ENCODE measurements at regions not wholly inside any gene's neighbourhood (a gene's known extent, or its start where the extent isn't known, plus 50 kb on each side); places are given as distances from the start of the nearest gene placed in this dataset.
A peak's percentile ranks its signal among the peaks of the same experiment; 100 is the strongest.

DNA sequence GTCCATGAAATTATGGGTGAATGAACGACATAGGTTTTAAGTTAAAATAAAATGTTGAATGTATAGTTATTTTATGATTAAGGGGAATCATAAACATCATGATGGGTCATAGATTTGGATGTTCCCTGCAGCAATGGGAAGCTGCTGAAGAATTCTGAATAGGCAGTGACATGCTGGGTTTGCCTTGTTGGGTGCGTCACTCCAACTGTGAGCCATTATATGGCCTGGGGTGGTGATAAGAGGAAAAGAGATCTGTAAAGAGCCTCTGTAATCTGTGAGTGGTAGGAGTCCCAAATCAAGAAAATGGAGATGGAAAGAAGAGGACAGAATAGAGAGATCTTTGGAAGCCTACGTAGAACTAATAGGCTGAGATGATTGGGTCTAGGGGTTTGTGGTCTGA lies 58.1 kb upstream of the GPR26 start:
- Mint-ChIP-seq H3K27me3 (peaks cover 11% of the 10 kb centered on the region), H3K4me1 (ENCODE audit: low read depth) (no peaks in the 10 kb centered on the region), H3K27ac (no peak overlapping the region), H3K36me3 (ENCODE audit: low read depth) (no peaks in the 10 kb centered on the region), H3K4me3 (no peak overlapping the region), H3K9me3 (no peaks in the 10 kb centered on the region)
- POLR2A ChIA-PET = no interaction called here
- CTCF ChIA-PET = no interaction called here
- intact Hi-C loops (cut with micrococcal nuclease) = no loop called here
- no peak for ATAC-seq
- no peak for TF ChIP-seq CTCF (IDR thresholded peaks at IDR 0.05)
- DNase-seq = no peak

DNA sequence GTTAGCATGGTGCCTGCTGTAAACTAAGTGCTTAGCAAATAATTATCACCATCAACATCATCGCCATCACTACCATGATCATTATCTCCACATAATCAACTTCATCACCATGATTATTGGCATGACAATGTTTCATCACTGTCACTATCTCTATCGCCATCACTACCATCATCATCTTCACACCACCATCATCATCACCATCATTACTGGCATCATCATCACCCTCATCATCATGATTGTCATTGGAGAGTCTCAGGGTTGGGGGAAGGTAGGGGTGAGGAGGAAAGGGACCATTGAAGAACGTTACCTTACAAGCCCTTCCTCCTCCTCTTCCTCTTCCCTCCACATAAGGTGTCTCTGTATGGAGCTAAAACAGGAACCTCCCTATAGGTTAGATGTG lies 54.9 kb upstream of the GPR26 start:
- no peak for TF ChIP-seq CTCF (IDR thresholded peaks at IDR 0.05)
- Mint-ChIP-seq H3K27ac (no peak overlapping the region), H3K36me3 (ENCODE audit: low read depth) (no peaks in the 10 kb centered on the region), H3K4me3 (no peak overlapping the region), H3K4me1 (ENCODE audit: low read depth) (no peaks in the 10 kb centered on the region), H3K9me3 (no peaks in the 10 kb centered on the region), H3K27me3 (peaks cover 9% of the 10 kb centered on the region)
- DNase-seq (no peak), ATAC-seq (no peak)
- ChIA-PET CTCF (no interaction called here), POLR2A (no interaction called here)
- intact Hi-C loops (cut with micrococcal nuclease) = no loop called here

DNA sequence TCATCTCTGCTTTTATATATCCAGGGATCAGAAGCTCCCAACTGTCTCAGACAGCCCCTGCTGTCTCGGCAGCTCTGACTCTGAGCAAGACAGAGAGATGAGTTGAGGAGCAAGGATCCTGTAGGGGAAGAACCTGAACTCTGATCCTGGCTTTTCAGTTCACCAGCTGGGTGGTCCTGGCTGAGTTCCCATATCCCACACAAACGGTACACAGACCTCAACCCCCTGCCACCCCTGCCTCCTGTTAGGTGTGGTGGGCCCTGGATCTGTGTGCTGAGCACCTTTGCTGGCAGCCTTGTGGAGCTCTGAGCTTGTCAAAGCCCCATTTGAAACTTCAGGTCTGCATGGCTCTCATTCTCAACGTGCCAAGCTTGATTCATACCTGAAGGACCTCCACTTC lies 54.3 kb upstream of the GPR26 start:
- CTCF ChIA-PET = no interaction called here
- no peak for DNase-seq
- H3K4me3 Mint-ChIP-seq = no peak overlapping the region
- intact Hi-C loops (cut with micrococcal nuclease) = no loop called here
- peaks cover 9% of the 10 kb centered on the region for H3K27me3 Mint-ChIP-seq
- POLR2A ChIA-PET = no interaction called here
- H3K9me3 Mint-ChIP-seq = no peaks in the 10 kb centered on the region
- no peaks in the 10 kb centered on the region for H3K4me1 Mint-ChIP-seq (ENCODE audit: low read depth)
- ATAC-seq = no peak
- H3K27ac Mint-ChIP-seq = no peak overlapping the region
- H3K36me3 Mint-ChIP-seq (ENCODE audit: low read depth) = no peaks in the 10 kb centered on the region
- no peak for TF ChIP-seq CTCF (IDR thresholded peaks at IDR 0.05)

DNA sequence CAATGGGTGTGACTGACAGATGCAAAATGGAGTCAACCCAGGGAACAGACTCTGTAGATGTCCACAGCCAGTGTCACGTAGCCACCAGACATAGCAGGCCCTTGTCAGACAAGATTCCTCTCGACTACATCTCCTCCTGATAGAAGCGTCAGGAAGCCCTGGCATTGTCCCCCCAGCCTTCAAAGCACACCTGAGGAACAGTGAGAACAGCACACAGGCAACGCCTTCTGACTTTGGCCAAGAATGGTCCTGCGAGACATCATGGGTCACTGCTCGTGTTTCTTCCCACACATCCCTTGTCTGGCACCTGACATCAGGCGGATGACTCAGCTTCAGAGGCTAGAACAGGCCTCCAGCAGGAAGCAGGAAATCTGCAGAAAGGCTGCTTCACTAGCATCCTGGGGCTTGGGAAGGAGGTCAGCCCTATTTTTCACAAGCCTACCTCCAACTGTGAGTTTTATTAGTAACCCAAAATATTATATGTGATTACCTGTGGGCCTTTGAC lies 52.8 kb upstream of the GPR26 start:
- POLR2A ChIA-PET = no interaction called here
- H3K4me3 Mint-ChIP-seq = no peak overlapping the region
- peaks cover 7% of the 10 kb centered on the region for H3K27me3 Mint-ChIP-seq

GRCh38 chr10:123614888-123615287 lies 51.3 kb upstream of the GPR26 start:
- Mint-ChIP-seq H3K4me3 (no peak overlapping the region), H3K27me3 (peaks cover 7% of the 10 kb centered on the region), H3K36me3 (ENCODE audit: low read depth) (no peaks in the 10 kb centered on the region), H3K4me1 (ENCODE audit: low read depth) (no peaks in the 10 kb centered on the region), H3K27ac (no peak overlapping the region), H3K9me3 (no peaks in the 10 kb centered on the region)
- DNase-seq (peak; percentile 70), ATAC-seq (no peak)
- ChIA-PET CTCF (interaction anchor here (0.9 kb wide), 1 partner anchor 380 kb away, joined by 3 read pairs; no protein-coding TSS in a partner anchor), POLR2A (no interaction called here)
- no peak for TF ChIP-seq CTCF (IDR thresholded peaks at IDR 0.05)
- intact Hi-C loops (cut with micrococcal nuclease) = no loop called here

More for the DNA sequence above, 52.8 kb upstream of the GPR26 start:
- TF ChIP-seq CTCF (IDR thresholded peaks at IDR 0.05) = no peak
- no peaks in the 10 kb centered on the region for H3K9me3 Mint-ChIP-seq
- CTCF ChIA-PET = no interaction called here
- no peak overlapping the region for H3K27ac Mint-ChIP-seq
- intact Hi-C loops (cut with micrococcal nuclease) = no loop called here
- no peaks in the 10 kb centered on the region for H3K36me3 Mint-ChIP-seq (ENCODE audit: low read depth)
- ATAC-seq = no peak
- no peaks in the 10 kb centered on the region for H3K4me1 Mint-ChIP-seq (ENCODE audit: low read depth)
- DNase-seq = no peak
